ENCODE measurements at regions not wholly inside any gene's neighbourhood (a gene's known extent, or its start where the extent isn't known, plus 50 kb on each side); places are given as distances from the start of the nearest gene placed in this dataset.

DNA sequence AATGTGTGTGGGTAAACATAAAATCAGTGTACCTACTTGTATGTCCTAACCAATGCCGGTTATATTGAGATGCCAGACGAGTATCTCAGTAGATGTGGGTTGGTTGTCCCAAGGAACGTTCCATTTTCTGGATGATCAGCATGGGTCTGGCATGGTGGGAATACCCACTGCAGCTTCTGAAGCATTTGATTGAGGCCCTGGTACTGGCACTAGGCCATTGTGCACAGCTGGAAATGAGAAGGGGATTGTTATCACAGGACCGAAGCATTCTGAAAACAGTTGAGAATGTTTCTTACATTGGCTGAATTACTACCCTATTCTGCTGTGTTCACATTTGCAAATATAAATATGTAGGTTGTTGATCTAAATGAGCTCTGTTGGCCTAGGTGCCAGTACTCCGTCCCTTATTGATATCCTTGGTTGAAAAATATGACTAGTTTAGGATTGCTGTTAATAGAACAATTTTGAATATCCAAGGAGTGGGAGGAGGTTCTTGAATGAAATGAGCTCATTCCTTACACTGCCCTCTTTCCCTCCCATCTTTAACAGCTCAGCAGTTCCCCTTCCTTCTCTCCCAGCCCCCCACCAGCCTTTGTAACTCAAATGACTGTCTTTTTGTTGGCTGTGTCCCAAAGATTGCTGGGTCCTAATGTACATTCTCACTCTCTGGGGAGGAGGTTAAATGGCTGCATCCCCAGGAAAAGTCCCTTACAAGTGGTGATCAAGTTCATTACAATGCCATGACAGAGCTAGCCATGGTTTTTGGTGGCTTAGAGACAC is 293.3 kb upstream of the TPM1 start:
- H3K36me3 ChIP-seq (replicated peaks in 1 of 2; ENCODE audit: insufficient read depth in 1 of 2, low read depth in 2 of 2) = no peaks in the 10 kb centered on the region
- H3K9me3 ChIP-seq = no peaks in the 10 kb centered on the region
- intact Hi-C loops (cut with DNase I) = no loop called here
- no peaks in the 10 kb centered on the region for H3K4me1 ChIP-seq
- no peaks in the 10 kb centered on the region for H3K27me3 ChIP-seq
- no peak overlapping the region for H3K27ac ChIP-seq
- DNase-seq (no peak), ATAC-seq (no peak)
- H3K4me3 ChIP-seq = no peak overlapping the region
- no peak for TF ChIP-seq POLR2A (IDR thresholded peaks at IDR 0.05)
- TF ChIP-seq CTCF (IDR thresholded peaks at IDR 0.05) = no peak
- 87 to 93% methylated on average over 5 of the region's 5 CpGs for WGBS, 2 donors

DNA sequence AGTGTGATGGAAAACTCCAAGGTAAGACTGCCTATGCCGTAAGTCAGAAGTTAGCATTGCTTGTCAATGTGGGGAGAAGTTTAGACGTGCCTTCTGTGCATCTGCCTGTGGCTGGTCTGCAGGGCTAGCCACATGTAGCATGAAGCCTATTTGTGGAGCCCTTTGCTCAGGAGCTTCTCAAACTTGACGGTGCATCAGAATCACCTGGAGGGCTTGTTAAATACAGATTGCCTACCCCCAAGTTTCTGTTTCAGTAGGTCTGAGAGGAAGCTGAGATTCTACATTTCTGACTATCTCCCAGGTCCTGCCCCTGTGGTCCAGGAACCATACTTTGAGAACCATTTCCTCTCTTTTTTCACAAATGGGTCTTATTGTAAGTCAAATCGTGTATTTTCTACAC is 292.1 kb upstream of the TPM1 start:
- Histone ChIP-seq H3K9me3 (no peaks in the 10 kb centered on the region), H3K4me1 (no peaks in the 10 kb centered on the region), H3K27ac (no peak overlapping the region), H3K4me3 (no peak overlapping the region), H3K36me3 (replicated peaks in 1 of 2; ENCODE audit: insufficient read depth in 1 of 2, low read depth in 2 of 2) (no peaks in the 10 kb centered on the region), H3K27me3 (no peaks in the 10 kb centered on the region)
- 90 to 95% methylated on average over 4 of the region's 4 CpGs for WGBS, 2 donors
- ATAC-seq (no peak), DNase-seq (no peak)
- no peak for TF ChIP-seq POLR2A (IDR thresholded peaks at IDR 0.05)
- TF ChIP-seq CTCF (IDR thresholded peaks at IDR 0.05) = no peak
- intact Hi-C loops (cut with DNase I) = no loop called here

DNA sequence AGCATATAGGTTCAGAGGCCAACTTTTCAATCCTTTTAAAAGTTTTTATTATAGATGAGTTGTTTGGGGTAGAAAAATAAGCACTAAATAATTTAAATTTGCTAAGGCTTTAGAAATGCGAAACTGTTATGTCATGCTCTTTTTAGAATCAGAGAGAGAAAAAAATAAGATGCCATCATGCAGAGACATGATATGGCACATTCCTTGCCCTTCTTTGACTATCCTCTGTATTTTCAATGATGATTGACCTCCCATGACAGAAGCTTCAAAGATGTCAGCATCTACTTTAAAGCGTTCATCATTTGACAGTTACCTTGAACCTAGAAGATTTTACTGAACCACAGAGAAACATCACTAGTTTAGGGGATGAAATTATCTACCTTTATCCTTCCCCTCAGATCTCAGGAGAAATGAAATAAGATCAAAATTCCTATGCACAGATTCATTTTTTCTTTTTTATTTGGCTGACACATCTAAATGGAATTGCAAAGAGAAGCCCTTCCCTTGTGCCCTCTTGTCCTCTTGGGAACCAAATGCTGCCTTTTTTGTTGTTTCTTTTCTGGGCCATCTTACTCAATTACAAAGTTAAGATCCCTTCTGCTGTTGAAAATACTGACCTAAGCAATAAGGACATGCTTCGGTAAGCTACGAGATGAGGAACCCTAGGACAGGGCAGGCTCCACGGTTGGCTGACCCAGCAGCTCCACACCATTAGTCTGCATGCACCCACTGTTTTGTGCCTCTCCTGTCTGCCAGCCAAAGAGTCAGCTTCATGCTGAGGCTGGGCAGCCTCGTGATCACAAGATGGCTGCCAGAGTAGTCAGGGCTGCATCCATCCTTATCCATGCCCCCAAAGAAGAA is 289.7 kb upstream of the TPM1 start:
- no peak overlapping the region for H3K4me3 ChIP-seq
- no peak for ATAC-seq
- peaks cover 17% of the 10 kb centered on the region for H3K4me1 ChIP-seq
- H3K27ac ChIP-seq = no peak overlapping the region
- 90 to 91% methylated on average over 6 of the region's 6 CpGs for WGBS, 2 donors
- H3K36me3 ChIP-seq (replicated peaks in 1 of 2; ENCODE audit: insufficient read depth in 1 of 2, low read depth in 2 of 2) = no peaks in the 10 kb centered on the region
- no peaks in the 10 kb centered on the region for H3K9me3 ChIP-seq
- H3K27me3 ChIP-seq = no peaks in the 10 kb centered on the region
- TF ChIP-seq CTCF (IDR thresholded peaks at IDR 0.05) = no peak
- no peak for TF ChIP-seq POLR2A (IDR thresholded peaks at IDR 0.05)
- no peak for DNase-seq
- intact Hi-C loops (cut with DNase I) = no loop called here

GRCh38 chr15:62753518-62754221 is 288.9 kb upstream of the TPM1 start:
- TF ChIP-seq POLR2A (IDR thresholded peaks at IDR 0.05) = no peak
- no peak for TF ChIP-seq CTCF (IDR thresholded peaks at IDR 0.05)
- no peak overlapping the region for H3K4me3 ChIP-seq
- no peaks in the 10 kb centered on the region for H3K9me3 ChIP-seq
- no peaks in the 10 kb centered on the region for H3K36me3 ChIP-seq (replicated peaks in 1 of 2; ENCODE audit: insufficient read depth in 1 of 2, low read depth in 2 of 2)
- H3K4me1 ChIP-seq = peaks cover 24% of the 10 kb centered on the region
- ATAC-seq (no peak), DNase-seq (no peak)
- no peaks in the 10 kb centered on the region for H3K27me3 ChIP-seq
- WGBS, 2 donors = 87 to 93% methylated on average over 4 of the region's 4 CpGs
- intact Hi-C loops (cut with DNase I) = no loop called here
- no peak overlapping the region for H3K27ac ChIP-seq

Data from body of pancreas (tissue), 4 donors.